ENCODE measurements at regions not wholly inside any gene's neighbourhood (a gene's known extent, or its start where the extent isn't known, plus 50 kb on each side); places are given as distances from the start of the nearest gene placed in this dataset.
A peak's percentile ranks its signal among the peaks of the same experiment; 100 is the strongest.

- no peak overlapping the region for H3K27ac ChIP-seq (ENCODE audit: low read depth, low read length, severe bottlenecking)
- WGBS, 2 experiments (ENCODE audit: insufficient coverage in 2 of 2) = no CpG with 5 or more reads among the region's 1 CpG
- H3K4me1 ChIP-seq (ENCODE audit: control insufficient read depth, insufficient read depth, low read length, poor library complexity, severe bottlenecking) = peaks cover 38% of the 10 kb centered on the region
- H3K4me3 ChIP-seq (ENCODE audit: extremely low read depth, insufficient read depth, low read length, poor library complexity, severe bottlenecking) = no peak overlapping the region
- no peaks in the 10 kb centered on the region for H3K36me3 ChIP-seq (ENCODE audit: control insufficient read depth, insufficient read depth, low read length)
- peaks cover 7% of the 10 kb centered on the region for H3K9me3 ChIP-seq (ENCODE audit: control insufficient read depth, low read length)
These were observed 184.0 kb downstream of the ABHD5 start for GRCh38 chr3:43874731-43875130.

- no peak overlapping the region for H3K4me3 ChIP-seq (ENCODE audit: extremely low read depth, insufficient read depth, low read length, poor library complexity, severe bottlenecking)
- 60% methylated on average over 1 of the region's 2 CpGs; no CpG with 5 or more reads in 1 of the 2 experiments for WGBS, 2 experiments (ENCODE audit: insufficient coverage in 2 of 2)
- H3K27ac ChIP-seq (ENCODE audit: low read depth, low read length, severe bottlenecking) = no peak overlapping the region
- no peaks in the 10 kb centered on the region for H3K36me3 ChIP-seq (ENCODE audit: control insufficient read depth, insufficient read depth, low read length)
- peaks cover 19% of the 10 kb centered on the region for H3K4me1 ChIP-seq (ENCODE audit: control insufficient read depth, insufficient read depth, low read length, poor library complexity, severe bottlenecking)
- H3K9me3 ChIP-seq (ENCODE audit: control insufficient read depth, low read length) = peaks cover 7% of the 10 kb centered on the region
These were observed 185.9 kb downstream of the ABHD5 start for GRCh38 chr3:43876648-43877047.

- H3K4me3 ChIP-seq (ENCODE audit: extremely low read depth, insufficient read depth, low read length, poor library complexity, severe bottlenecking) = no peak overlapping the region
- H3K27ac ChIP-seq (ENCODE audit: low read depth, low read length, severe bottlenecking) = no peak overlapping the region
- H3K4me1 ChIP-seq (ENCODE audit: control insufficient read depth, insufficient read depth, low read length, poor library complexity, severe bottlenecking) = no peaks in the 10 kb centered on the region
- H3K36me3 ChIP-seq (ENCODE audit: control insufficient read depth, insufficient read depth, low read length) = no peaks in the 10 kb centered on the region
- no peaks in the 10 kb centered on the region for H3K9me3 ChIP-seq (ENCODE audit: control insufficient read depth, low read length)
- 0% methylated on average over 1 of the region's 4 CpGs; no CpG with 5 or more reads in 1 of the 2 experiments for WGBS, 2 experiments (ENCODE audit: insufficient coverage in 2 of 2)
These were observed 188.4 kb downstream of the ABHD5 start for GRCh38 chr3:43879166-43879565.

GRCh38 chr3:43882976-43883680, 192.4 kb downstream of the ABHD5 start:
- 86 to 95% methylated on average over 5 to 8 of the region's 11 CpGs for WGBS, 2 experiments (ENCODE audit: insufficient coverage in 2 of 2)

GRCh38 chr3:43883729-43884396, 193.1 kb downstream of the ABHD5 start:
- no peak overlapping the region for H3K4me3 ChIP-seq (ENCODE audit: extremely low read depth, insufficient read depth, low read length, poor library complexity, severe bottlenecking)
- no peaks in the 10 kb centered on the region for H3K9me3 ChIP-seq (ENCODE audit: control insufficient read depth, low read length)
- 80 to 100% methylated on average over 3 to 4 of the region's 10 CpGs for WGBS, 2 experiments (ENCODE audit: insufficient coverage in 2 of 2)
- no peaks in the 10 kb centered on the region for H3K36me3 ChIP-seq (ENCODE audit: control insufficient read depth, insufficient read depth, low read length)
- no peak overlapping the region for H3K27ac ChIP-seq (ENCODE audit: low read depth, low read length, severe bottlenecking)
- no peaks in the 10 kb centered on the region for H3K4me1 ChIP-seq (ENCODE audit: control insufficient read depth, insufficient read depth, low read length, poor library complexity, severe bottlenecking)

More at GRCh38 chr3:43882976-43883680, 192.4 kb downstream of the ABHD5 start:
- Histone ChIP-seq H3K9me3 (ENCODE audit: control insufficient read depth, low read length) (no peaks in the 10 kb centered on the region), H3K27ac (ENCODE audit: low read depth, low read length, severe bottlenecking) (no peak overlapping the region), H3K4me1 (ENCODE audit: control insufficient read depth, insufficient read depth, low read length, poor library complexity, severe bottlenecking) (no peaks in the 10 kb centered on the region), H3K36me3 (ENCODE audit: control insufficient read depth, insufficient read depth, low read length) (no peaks in the 10 kb centered on the region), H3K4me3 (ENCODE audit: extremely low read depth, insufficient read depth, low read length, poor library complexity, severe bottlenecking) (no peak overlapping the region)

GRCh38 chr3:43884581-43884980, 193.8 kb downstream of the ABHD5 start:
- 83 to 91% methylated on average over 6 of the region's 7 CpGs for WGBS, 2 experiments (ENCODE audit: insufficient coverage in 2 of 2)

GRCh38 chr3:43885908-43886618, 195.3 kb downstream of the ABHD5 start:
- no peaks in the 10 kb centered on the region for H3K36me3 ChIP-seq (ENCODE audit: control insufficient read depth, insufficient read depth, low read length)
- WGBS, 2 experiments (ENCODE audit: insufficient coverage in 2 of 2) = 100% methylated on average over 2 of the region's 3 CpGs

More at GRCh38 chr3:43884581-43884980, 193.8 kb downstream of the ABHD5 start:
- no peaks in the 10 kb centered on the region for H3K36me3 ChIP-seq (ENCODE audit: control insufficient read depth, insufficient read depth, low read length)
- H3K4me3 ChIP-seq (ENCODE audit: extremely low read depth, insufficient read depth, low read length, poor library complexity, severe bottlenecking) = no peak overlapping the region
- no peaks in the 10 kb centered on the region for H3K9me3 ChIP-seq (ENCODE audit: control insufficient read depth, low read length)
- H3K4me1 ChIP-seq (ENCODE audit: control insufficient read depth, insufficient read depth, low read length, poor library complexity, severe bottlenecking) = no peaks in the 10 kb centered on the region
- no peak overlapping the region for H3K27ac ChIP-seq (ENCODE audit: low read depth, low read length, severe bottlenecking)

GRCh38 chr3:43892061-43892460, 201.3 kb downstream of the ABHD5 start:
- Histone ChIP-seq H3K9me3 (ENCODE audit: control insufficient read depth, low read length) (no peaks in the 10 kb centered on the region), H3K4me3 (ENCODE audit: extremely low read depth, insufficient read depth, low read length, poor library complexity, severe bottlenecking) (no peak overlapping the region), H3K4me1 (ENCODE audit: control insufficient read depth, insufficient read depth, low read length, poor library complexity, severe bottlenecking) (no peaks in the 10 kb centered on the region), H3K36me3 (ENCODE audit: control insufficient read depth, insufficient read depth, low read length) (no peaks in the 10 kb centered on the region), H3K27ac (ENCODE audit: low read depth, low read length, severe bottlenecking) (no peak overlapping the region)
- WGBS, 2 experiments (ENCODE audit: insufficient coverage in 2 of 2) = 65 to 81% methylated on average over 3 of the region's 6 CpGs

More at GRCh38 chr3:43885908-43886618, 195.3 kb downstream of the ABHD5 start:
- no peak overlapping the region for H3K4me3 ChIP-seq (ENCODE audit: extremely low read depth, insufficient read depth, low read length, poor library complexity, severe bottlenecking)
- no peaks in the 10 kb centered on the region for H3K9me3 ChIP-seq (ENCODE audit: control insufficient read depth, low read length)
- H3K27ac ChIP-seq (ENCODE audit: low read depth, low read length, severe bottlenecking) = no peak overlapping the region
- no peaks in the 10 kb centered on the region for H3K4me1 ChIP-seq (ENCODE audit: control insufficient read depth, insufficient read depth, low read length, poor library complexity, severe bottlenecking)

GRCh38 chr3:43892526-43892925, 201.8 kb downstream of the ABHD5 start:
- Histone ChIP-seq H3K9me3 (ENCODE audit: control insufficient read depth, low read length) (no peaks in the 10 kb centered on the region), H3K36me3 (ENCODE audit: control insufficient read depth, insufficient read depth, low read length) (no peaks in the 10 kb centered on the region), H3K4me1 (ENCODE audit: control insufficient read depth, insufficient read depth, low read length, poor library complexity, severe bottlenecking) (no peaks in the 10 kb centered on the region), H3K4me3 (ENCODE audit: extremely low read depth, insufficient read depth, low read length, poor library complexity, severe bottlenecking) (no peak overlapping the region), H3K27ac (ENCODE audit: low read depth, low read length, severe bottlenecking) (no peak overlapping the region)
- WGBS, 2 experiments (ENCODE audit: insufficient coverage in 2 of 2) = 30 to 46% methylated on average over 4 of the region's 7 CpGs

GRCh38 chr3:43893727-43894126, 203.0 kb downstream of the ABHD5 start:
- Histone ChIP-seq H3K27ac (ENCODE audit: low read depth, low read length, severe bottlenecking) (no peak overlapping the region), H3K36me3 (ENCODE audit: control insufficient read depth, insufficient read depth, low read length) (no peaks in the 10 kb centered on the region), H3K4me3 (ENCODE audit: extremely low read depth, insufficient read depth, low read length, poor library complexity, severe bottlenecking) (peak overlapping the region; percentile 34), H3K9me3 (ENCODE audit: control insufficient read depth, low read length) (no peaks in the 10 kb centered on the region), H3K4me1 (ENCODE audit: control insufficient read depth, insufficient read depth, low read length, poor library complexity, severe bottlenecking) (no peaks in the 10 kb centered on the region)
- 13 to 15% methylated on average over 10 to 13 of the region's 14 CpGs for WGBS, 2 experiments (ENCODE audit: insufficient coverage in 2 of 2)

Data from mesodermal cell (in vitro differentiated cells).